SK-N-SH (cell line): ENCODE measurements at regions not wholly inside any gene's neighbourhood (a gene's known extent, or its start where the extent isn't known, plus 50 kb on each side); places are given as distances from the start of the nearest gene placed in this dataset.

ENCODE experiments used
- CTCF ChIA-PET: fragments of 300-600, 350-600 bp; formaldehyde crosslinking; extraction: SDS; loops from one replicate; lab custom pipeline; 2021; lab: Yijun Ruan, JAX
- POLR2A ChIA-PET: fragments of 350-600 bp; sonication (Branson Sonifier 250); formaldehyde crosslinking; extraction: SDS; loops from one replicate; lab custom pipeline; 2020; ENCODE audit warnings: antibody characterized with exemption, inconsistent platforms; lab: Yijun Ruan, JAX
- DNase-seq: peaks from one replicate; pipeline ENCODE4 v3.0.0; 2012
- H2AFZ ChIP-seq: fragments of 200-600 bp; sonication (generic); 2 replicates; pipeline ENCODE4 v1.8.1; 2016; ENCODE audit warnings: antibody characterized with exemption, mild to moderate bottlenecking, low read depth
- H3F3A ChIP-seq: fragments of 200-600 bp; sonication (generic); replicated peaks from 2 replicates; pipeline ENCODE3; 2016; ENCODE audit warnings: antibody characterized with exemption, mild to moderate bottlenecking; ENCODE audit not compliant: insufficient read depth
- H3K27ac ChIP-seq, 2 experiments: fragments of 200-500 bp in 1 of 2; fragments of 200-600 bp in 1 of 2; sonication (Bioruptor generic) in 1 of 2; sonication (generic), shearing (Covaris generic) in 1 of 2; 2 replicates each; pipeline versions ENCODE4 v1.5.1 to v1.6.1; 2014 to 2016; ENCODE audit warnings: low read depth in 2 of 2, inconsistent platforms in 1 of 2, low read length in 1 of 2, mild to moderate bottlenecking in 1 of 2, mixed read lengths in 1 of 2
- H3K27me3 ChIP-seq: fragments of 200-600 bp; sonication (generic), shearing (Covaris generic); 2 replicates; pipeline ENCODE4 v1.6.1; 2016; ENCODE audit warnings: mixed run types; ENCODE audit not compliant: insufficient read depth
- H3K36me3 ChIP-seq, 2 experiments: fragments of 200-500 bp in 1 of 2; fragments of 200-600 bp in 1 of 2; sonication (Bioruptor generic) in 1 of 2; sonication (generic) in 1 of 2; replicated peaks in 1 of 2; 2 replicates each; pipeline versions ENCODE3 to v1.5.1; 2014 to 2016; ENCODE audit warnings: low read length in 1 of 2, mild to moderate bottlenecking in 1 of 2; ENCODE audit not compliant: insufficient read depth in 2 of 2, control insufficient read depth in 1 of 2
- H3K4me1 ChIP-seq, 2 experiments: fragments of 200-500 bp in 1 of 2; fragments of 200-600 bp in 1 of 2; sonication (Bioruptor generic) in 1 of 2; sonication (generic), shearing (Covaris generic) in 1 of 2; 2 replicates each; pipeline versions ENCODE4 v1.5.1 to v1.6.1; 2014 to 2016; ENCODE audit warnings: low read depth in 1 of 2, low read length in 1 of 2, mixed run types in 1 of 2; ENCODE audit not compliant: insufficient read depth in 2 of 2, control insufficient read depth in 1 of 2
- H3K4me2 ChIP-seq: fragments of 200-600 bp; sonication (generic), shearing (Covaris generic); 2 replicates; pipeline ENCODE4 v1.6.1; 2017; ENCODE audit warnings: mixed run types
- H3K4me3 ChIP-seq, 2 experiments: fragments of 200-500 bp in 1 of 2; fragments of 200-600 bp in 1 of 2; sonication (Bioruptor generic) in 1 of 2; sonication (generic), shearing (Covaris generic) in 1 of 2; 2 replicates each; pipeline versions ENCODE4 v1.5.1 to v1.8.1; 2014 to 2016; ENCODE audit warnings: low read depth in 2 of 2, inconsistent platforms in 1 of 2, low read length in 1 of 2, mild to moderate bottlenecking in 1 of 2, mixed read lengths in 1 of 2, moderate library complexity in 1 of 2
- H3K79me2 ChIP-seq: fragments of 200-600 bp; sonication (generic); 2 replicates; pipeline ENCODE4 v1.8.1; 2017; ENCODE audit warnings: mild to moderate bottlenecking; ENCODE audit not compliant: insufficient read depth
- H3K9ac ChIP-seq: fragments of 200-600 bp; sonication (generic); 2 replicates; pipeline ENCODE4 v1.6.1; 2017; ENCODE audit warnings: mixed run types
- H3K9me2 ChIP-seq: fragments of 200-600 bp; sonication (generic); 2 replicates; pipeline ENCODE4 v1.6.1; 2017; ENCODE audit warnings: mixed run types
- H3K9me3 ChIP-seq: fragments of 200-600 bp; sonication (generic); 2 replicates; pipeline ENCODE4 v1.6.1; 2017; ENCODE audit warnings: mixed run types, mild to moderate bottlenecking, moderate library complexity
- H4K20me1 ChIP-seq: fragments of 200-600 bp; sonication (generic); 2 replicates; pipeline ENCODE4 v1.6.1; 2017; ENCODE audit warnings: mild to moderate bottlenecking, mixed run types; ENCODE audit not compliant: insufficient read depth
- RXRA ChIP-seq: IDR thresholded peaks from 2 replicates; pipeline ENCODE4 v1.4.0; 2012; ENCODE audit warnings: low read depth, mild to moderate bottlenecking, borderline replicate concordance
- TCF12 ChIP-seq: IDR thresholded peaks from 2 replicates; pipeline ENCODE4 v1.4.0; 2012
- WGBS: methylation state at CpG from one replicate; pipeline ENCODE4 v1.1.6; 2017; ENCODE audit warnings: low lambda C conversion rate; 5-methylcytosine and 5-hydroxymethylcytosine counted together
- TF ChIP-seq, protein P1 (sequence below): IDR thresholded peaks from 2 replicates; pipeline ENCODE4 v1.6.1; 2012; ENCODE audit warnings: mild to moderate bottlenecking, low read depth, low read length, moderate library complexity
- TF ChIP-seq, protein P2 (sequence below): IDR thresholded peaks from 2 replicates; pipeline ENCODE4 v1.4.0; 2012; ENCODE audit warnings: low read depth, borderline replicate concordance
- TF ChIP-seq, protein P3 (sequence below): fragments of 200-600 bp; sonication (generic); IDR thresholded peaks from 2 replicates; pipeline ENCODE4 v1.6.1; 2017; ENCODE audit warnings: antibody characterized with exemption, mild to moderate bottlenecking, moderate library complexity
- TF ChIP-seq, protein P4 (sequence below): IDR thresholded peaks from 2 replicates; pipeline ENCODE4 v1.4.0; 2012; ENCODE audit warnings: low read depth, borderline replicate concordance

DNA sequence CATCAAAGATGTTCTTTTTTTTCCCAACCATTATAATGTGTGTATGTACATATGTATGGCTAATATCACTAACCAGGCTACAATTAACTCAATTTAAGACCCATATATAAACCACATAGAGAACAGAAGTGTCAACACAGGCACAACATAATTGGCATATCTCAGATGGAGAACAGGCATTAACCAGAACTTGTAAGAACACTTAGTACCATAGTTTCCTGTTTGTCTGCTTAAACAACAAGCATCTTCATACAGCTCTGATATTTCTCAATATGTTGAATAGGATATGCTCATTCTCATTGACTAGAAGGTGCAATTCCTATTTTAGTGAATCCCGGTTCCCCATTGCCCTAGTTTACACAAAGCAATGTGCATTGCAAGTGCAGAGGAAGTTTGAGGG lies 116.9 kb upstream of the EDNRB start:
- Histone ChIP-seq H3K27ac (no peak overlapping the region), H3K4me3 (no peak overlapping the region), H3K9me3 (no peaks in the 10 kb centered on the region), H3K27me3 (peaks cover 6% of the 10 kb centered on the region; the same call in 1 of the 2 replicates), H3K9me2 (0 out of 2 replicates have a peak, but pooled peaks cover 3% of the 10 kb centered on the region), H3K36me3 (no peaks in the 10 kb centered on the region), H2AFZ (no peak overlapping the region), H4K20me1 (no peaks in the 10 kb centered on the region), H3F3A (no peaks in the 10 kb centered on the region), H3K9ac (no peak overlapping the region), H3K79me2 (no peaks in the 10 kb centered on the region), H3K4me2 (no peak overlapping the region), H3K4me1 (no peaks in the 10 kb centered on the region)
- ChIA-PET POLR2A (no interaction called here), CTCF (no interaction called here)
- TF ChIP-seq, protein P1, sequence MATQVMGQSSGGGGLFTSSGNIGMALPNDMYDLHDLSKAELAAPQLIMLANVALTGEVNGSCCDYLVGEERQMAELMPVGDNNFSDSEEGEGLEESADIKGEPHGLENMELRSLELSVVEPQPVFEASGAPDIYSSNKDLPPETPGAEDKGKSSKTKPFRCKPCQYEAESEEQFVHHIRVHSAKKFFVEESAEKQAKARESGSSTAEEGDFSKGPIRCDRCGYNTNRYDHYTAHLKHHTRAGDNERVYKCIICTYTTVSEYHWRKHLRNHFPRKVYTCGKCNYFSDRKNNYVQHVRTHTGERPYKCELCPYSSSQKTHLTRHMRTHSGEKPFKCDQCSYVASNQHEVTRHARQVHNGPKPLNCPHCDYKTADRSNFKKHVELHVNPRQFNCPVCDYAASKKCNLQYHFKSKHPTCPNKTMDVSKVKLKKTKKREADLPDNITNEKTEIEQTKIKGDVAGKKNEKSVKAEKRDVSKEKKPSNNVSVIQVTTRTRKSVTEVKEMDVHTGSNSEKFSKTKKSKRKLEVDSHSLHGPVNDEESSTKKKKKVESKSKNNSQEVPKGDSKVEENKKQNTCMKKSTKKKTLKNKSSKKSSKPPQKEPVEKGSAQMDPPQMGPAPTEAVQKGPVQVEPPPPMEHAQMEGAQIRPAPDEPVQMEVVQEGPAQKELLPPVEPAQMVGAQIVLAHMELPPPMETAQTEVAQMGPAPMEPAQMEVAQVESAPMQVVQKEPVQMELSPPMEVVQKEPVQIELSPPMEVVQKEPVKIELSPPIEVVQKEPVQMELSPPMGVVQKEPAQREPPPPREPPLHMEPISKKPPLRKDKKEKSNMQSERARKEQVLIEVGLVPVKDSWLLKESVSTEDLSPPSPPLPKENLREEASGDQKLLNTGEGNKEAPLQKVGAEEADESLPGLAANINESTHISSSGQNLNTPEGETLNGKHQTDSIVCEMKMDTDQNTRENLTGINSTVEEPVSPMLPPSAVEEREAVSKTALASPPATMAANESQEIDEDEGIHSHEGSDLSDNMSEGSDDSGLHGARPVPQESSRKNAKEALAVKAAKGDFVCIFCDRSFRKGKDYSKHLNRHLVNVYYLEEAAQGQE: no peak
- TF ChIP-seq, protein P2, sequence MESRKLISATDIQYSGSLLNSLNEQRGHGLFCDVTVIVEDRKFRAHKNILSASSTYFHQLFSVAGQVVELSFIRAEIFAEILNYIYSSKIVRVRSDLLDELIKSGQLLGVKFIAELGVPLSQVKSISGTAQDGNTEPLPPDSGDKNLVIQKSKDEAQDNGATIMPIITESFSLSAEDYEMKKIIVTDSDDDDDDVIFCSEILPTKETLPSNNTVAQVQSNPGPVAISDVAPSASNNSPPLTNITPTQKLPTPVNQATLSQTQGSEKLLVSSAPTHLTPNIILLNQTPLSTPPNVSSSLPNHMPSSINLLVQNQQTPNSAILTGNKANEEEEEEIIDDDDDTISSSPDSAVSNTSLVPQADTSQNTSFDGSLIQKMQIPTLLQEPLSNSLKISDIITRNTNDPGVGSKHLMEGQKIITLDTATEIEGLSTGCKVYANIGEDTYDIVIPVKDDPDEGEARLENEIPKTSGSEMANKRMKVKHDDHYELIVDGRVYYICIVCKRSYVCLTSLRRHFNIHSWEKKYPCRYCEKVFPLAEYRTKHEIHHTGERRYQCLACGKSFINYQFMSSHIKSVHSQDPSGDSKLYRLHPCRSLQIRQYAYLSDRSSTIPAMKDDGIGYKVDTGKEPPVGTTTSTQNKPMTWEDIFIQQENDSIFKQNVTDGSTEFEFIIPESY: no peak
- TF ChIP-seq, protein P3, sequence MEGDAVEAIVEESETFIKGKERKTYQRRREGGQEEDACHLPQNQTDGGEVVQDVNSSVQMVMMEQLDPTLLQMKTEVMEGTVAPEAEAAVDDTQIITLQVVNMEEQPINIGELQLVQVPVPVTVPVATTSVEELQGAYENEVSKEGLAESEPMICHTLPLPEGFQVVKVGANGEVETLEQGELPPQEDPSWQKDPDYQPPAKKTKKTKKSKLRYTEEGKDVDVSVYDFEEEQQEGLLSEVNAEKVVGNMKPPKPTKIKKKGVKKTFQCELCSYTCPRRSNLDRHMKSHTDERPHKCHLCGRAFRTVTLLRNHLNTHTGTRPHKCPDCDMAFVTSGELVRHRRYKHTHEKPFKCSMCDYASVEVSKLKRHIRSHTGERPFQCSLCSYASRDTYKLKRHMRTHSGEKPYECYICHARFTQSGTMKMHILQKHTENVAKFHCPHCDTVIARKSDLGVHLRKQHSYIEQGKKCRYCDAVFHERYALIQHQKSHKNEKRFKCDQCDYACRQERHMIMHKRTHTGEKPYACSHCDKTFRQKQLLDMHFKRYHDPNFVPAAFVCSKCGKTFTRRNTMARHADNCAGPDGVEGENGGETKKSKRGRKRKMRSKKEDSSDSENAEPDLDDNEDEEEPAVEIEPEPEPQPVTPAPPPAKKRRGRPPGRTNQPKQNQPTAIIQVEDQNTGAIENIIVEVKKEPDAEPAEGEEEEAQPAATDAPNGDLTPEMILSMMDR: no peak
- TF ChIP-seq TCF12: no peak
- WGBS: 50% methylated on average over 1 of the region's 1 CpG
- no peak for DNase-seq

DNA sequence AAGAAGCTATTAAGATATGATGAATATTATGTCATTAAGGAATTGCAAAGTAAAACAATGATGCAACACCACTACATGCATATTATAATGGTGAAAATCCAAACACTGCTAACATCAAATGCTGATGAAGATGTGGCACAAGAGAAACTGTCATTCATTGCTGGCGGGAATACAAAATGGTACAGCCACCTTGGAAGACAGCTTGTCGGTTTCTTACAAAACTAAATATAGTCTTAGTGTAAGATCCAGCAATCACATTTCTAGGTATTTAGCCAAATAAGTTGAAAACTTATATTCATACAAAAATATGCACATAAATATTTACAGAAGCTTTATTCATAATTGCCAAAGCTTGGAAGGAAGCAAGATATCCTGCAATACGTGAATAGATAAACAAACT lies 114.9 kb upstream of the EDNRB start:
- CTCF ChIA-PET: no interaction called here
- H3K4me1 ChIP-seq: no peaks in the 10 kb centered on the region
- POLR2A ChIA-PET: no interaction called here
- no peak overlapping the region for H3K4me2 ChIP-seq
- no peaks in the 10 kb centered on the region for H3F3A ChIP-seq
- H3K9me3 ChIP-seq: no peaks in the 10 kb centered on the region
- DNase-seq: no peak
- 32% methylated on average over 3 of the region's 3 CpGs for whole genome bisulfite sequencing
- H3K36me3 ChIP-seq: no peaks in the 10 kb centered on the region
- H3K27me3 ChIP-seq: peaks cover 5% of the 10 kb centered on the region; the same call in 1 of the 2 replicates
- H3K9ac ChIP-seq: no peak overlapping the region
- H2AFZ ChIP-seq: no peak overlapping the region
- TF ChIP-seq, protein P4, sequence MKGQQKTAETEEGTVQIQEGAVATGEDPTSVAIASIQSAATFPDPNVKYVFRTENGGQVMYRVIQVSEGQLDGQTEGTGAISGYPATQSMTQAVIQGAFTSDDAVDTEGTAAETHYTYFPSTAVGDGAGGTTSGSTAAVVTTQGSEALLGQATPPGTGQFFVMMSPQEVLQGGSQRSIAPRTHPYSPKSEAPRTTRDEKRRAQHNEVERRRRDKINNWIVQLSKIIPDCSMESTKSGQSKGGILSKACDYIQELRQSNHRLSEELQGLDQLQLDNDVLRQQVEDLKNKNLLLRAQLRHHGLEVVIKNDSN: no peak
- TF ChIP-seq, protein P1: no peak
- TF ChIP-seq RXRA: no peak
- H3K27ac ChIP-seq: no peak overlapping the region
- H3K79me2 ChIP-seq: no peaks in the 10 kb centered on the region
- H3K9me2 ChIP-seq: 0 out of 2 replicates have a peak, but pooled peaks cover 3% of the 10 kb centered on the region
- H3K4me3 ChIP-seq: no peak overlapping the region
- no peaks in the 10 kb centered on the region for H4K20me1 ChIP-seq
